K562 (cell line): ENCODE measurements at regions not wholly inside any gene's neighbourhood (a gene's known extent, or its start where the extent isn't known, plus 50 kb on each side); places are given as distances from the start of the nearest gene placed in this dataset.

Experiments
- ATAC-seq: fragments of 200-7000 bp; cut with Tn5 transposase; 3 replicates; pipeline ENCODE4 v1.9.1; 2020; ENCODE audit warnings: moderate library complexity
- BruUV-seq: library from RNA; stranded (reverse); fragments of 400-500 nt; replicated peaks from 2 replicates; lab custom pipeline; 2021; lab: Mats Ljungman, UMichigan
- CTCF ChIA-PET: fragments of 300-600 bp; formaldehyde crosslinking; extraction: SDS; loops from one replicate; lab custom pipeline; 2021; ENCODE audit warnings: low intra/inter-chr PET ratio; lab: Yijun Ruan, JAX
- POLR2A ChIA-PET: fragments of 300-600, 350-650 bp; sonication (Branson Sonifier 250); formaldehyde crosslinking; extraction: SDS; loops from one replicate; lab custom pipeline; 2021; ENCODE audit warnings: antibody characterized with exemption, inconsistent platforms; lab: Yijun Ruan, JAX
- DNase-seq, 4 experiments: peaks; one replicate each; pipeline versions ENCODE4 v3.0.0 to v3.0.0-alpha.2; 2011 to 2018; ENCODE audit warnings: low spot score in 3 of 4, mixed read lengths in 3 of 4; ENCODE audit errors: extremely low read depth in 1 of 4
- FAIRE-seq: peaks from 2 replicates; lab custom pipeline; 2011; peaks lifted over from hg19 to GRCh38; lab: Jason Lieb, UNC
- H2AFZ ChIP-seq: 2 replicates; pipeline ENCODE4 v1.6.0; 2011; ENCODE audit warnings: low read depth, low read length, control low read depth, inconsistent platforms
- H3K27ac ChIP-seq: fragments of 200-600 bp; 3 replicates; pipeline ENCODE4 v1.8.0; 2011; ENCODE audit warnings: low read depth, mild to moderate bottlenecking, control low read depth, inconsistent platforms, low read length, moderate library complexity, mixed read lengths; ENCODE audit errors: extremely low read depth
- H3K27me3 ChIP-seq, 2 experiments: fragments of 300-600 bp in 1 of 2; 2 replicates in 1 of 2; 3 replicates in 1 of 2; pipeline versions ENCODE4 v1.6.0 to v1.8.0; 2011; ENCODE audit warnings: inconsistent platforms in 2 of 2, low read length in 2 of 2, mild to moderate bottlenecking in 1 of 2, mixed read lengths in 1 of 2, moderate library complexity in 1 of 2; ENCODE audit not compliant: control insufficient read depth in 2 of 2, insufficient read depth in 2 of 2
- H3K36me3 ChIP-seq: fragments of 300-600 bp; 3 replicates; pipeline ENCODE4 v1.8.0; 2011; ENCODE audit warnings: mild to moderate bottlenecking, low read length, inconsistent platforms; ENCODE audit not compliant: control insufficient read depth, insufficient read depth
- H3K4me1 ChIP-seq, 2 experiments: fragments of 200-600 bp in 1 of 2; replicated peaks in 1 of 2; 2 replicates in 1 of 2; 3 replicates in 1 of 2; pipeline versions ENCODE4 v1.5.1 to v1.8.0; 2011; ENCODE audit warnings: inconsistent platforms in 2 of 2, low read length in 2 of 2, mild to moderate bottlenecking in 1 of 2, mixed read lengths in 1 of 2, moderate library complexity in 1 of 2; ENCODE audit not compliant: control insufficient read depth in 2 of 2, insufficient read depth in 2 of 2
- H3K4me2 ChIP-seq: 2 replicates; pipeline ENCODE4 v1.6.1; 2011; ENCODE audit warnings: low read length, control low read depth, inconsistent platforms, mixed read lengths; ENCODE audit not compliant: insufficient read depth
- H3K4me3 ChIP-seq: fragments of 200-600 bp; sonication (generic), shearing (Covaris generic); 2 replicates; pipeline ENCODE4 v1.5.1; 2016; ENCODE audit warnings: control low read depth, inconsistent platforms
- H3K79me2 ChIP-seq: fragments of 200-600 bp; 3 replicates; pipeline ENCODE4 v1.8.0; 2011; ENCODE audit warnings: low read length, inconsistent platforms; ENCODE audit not compliant: control insufficient read depth, insufficient read depth
- H3K9ac ChIP-seq, 2 experiments: 2 replicates each; pipeline versions ENCODE4 v1.6.0 to v1.6.1; 2011; ENCODE audit warnings: low read depth in 2 of 2, low read length in 2 of 2, control low read depth in 1 of 2, inconsistent platforms in 1 of 2, mild to moderate bottlenecking in 1 of 2, mixed read lengths in 1 of 2; ENCODE audit not compliant: insufficient read depth in 1 of 2
- H3K9me1 ChIP-seq: one replicate; pipeline ENCODE4 v1.6.0; 2011; ENCODE audit warnings: inconsistent platforms, mild to moderate bottlenecking, low read length, moderate library complexity; ENCODE audit not compliant: control insufficient read depth, insufficient read depth
- H3K9me3 ChIP-seq: replicated peaks from 2 replicates; pipeline ENCODE4 v1.5.1; 2011; ENCODE audit warnings: low read depth, low read length, inconsistent platforms; ENCODE audit not compliant: control insufficient read depth, insufficient read depth
- H4K20me1 ChIP-seq: replicated peaks from 2 replicates; pipeline ENCODE4 v1.6.1; 2011; ENCODE audit warnings: low read length, inconsistent platforms, mixed read lengths; ENCODE audit not compliant: control insufficient read depth, insufficient read depth
- ELK1 ChIP-seq: sonication (generic); formaldehyde crosslinking; IDR thresholded peaks from 2 replicates; pipeline ENCODE4 v1.8.1; 2022; ENCODE audit warnings: missing genetic modification reagents
- NFYB ChIP-seq: IDR thresholded peaks from 2 replicates; pipeline ENCODE4 v1.6.1; 2011; ENCODE audit warnings: mild to moderate bottlenecking, moderate library complexity; ENCODE audit not compliant: insufficient read length; ENCODE audit errors: extremely low read depth
- POLR3G ChIP-seq: IDR thresholded peaks from 2 replicates; pipeline ENCODE4 v1.6.1; 2011; ENCODE audit not compliant: insufficient read length, insufficient replicate concordance; ENCODE audit errors: extremely low read depth
- RFX1 ChIP-seq: fragments of 450-650 bp; IDR thresholded peaks from 2 replicates; pipeline ENCODE4 v1.6.1; 2016; ENCODE audit warnings: mild to moderate bottlenecking, moderate library complexity
- TAF9B ChIP-seq: fragments of 450-650 bp; IDR thresholded peaks from 2 replicates; pipeline ENCODE4 v1.6.1; 2018; ENCODE audit warnings: mild to moderate bottlenecking; ENCODE audit not compliant: partially characterized antibody
- USF2 ChIP-seq: sonication (generic); formaldehyde crosslinking; IDR thresholded peaks from 2 replicates; pipeline ENCODE4 v1.5.0; 2020; ENCODE audit warnings: missing genetic modification reagents
- ZFP36 ChIP-seq: fragments of 150-350 bp; IDR thresholded peaks from 2 replicates; pipeline ENCODE4 v1.6.1; 2018; ENCODE audit warnings: low read length, low read depth; ENCODE audit not compliant: partially characterized antibody
- ZNF197 ChIP-seq: fragments of 200-800 bp; sonication (Bioruptor generic); IDR thresholded peaks from 2 replicates; pipeline ENCODE4 v1.6.1; 2016; ENCODE audit warnings: low read depth, missing genetic modification characterization, missing compliant biosample characterization
- ZNF695 ChIP-seq: fragments of 450-650 bp; formaldehyde crosslinking; IDR thresholded peaks from 2 replicates; pipeline ENCODE4 v1.4.0; 2020; ENCODE audit warnings: mild to moderate bottlenecking, moderate library complexity
- WGBS: fragments of 100-300 bp; shearing (Covaris generic); methylation state at CpG from one replicate; pipeline ENCODE4 v1.1.6; 2016; ENCODE audit warnings: low coverage, mixed read lengths; ENCODE audit not compliant: insufficient coverage; ENCODE audit errors: missing lambda C conversion rate; 5-methylcytosine and 5-hydroxymethylcytosine counted together
- in situ Hi-C: fragments of 300-500 bp; cut with MboI; formaldehyde crosslinking; loops from 4 replicates; pipeline ENCODE4 v1.15.0; 2018; ENCODE audit warnings: inconsistent platforms, mixed read lengths
- intact Hi-C: fragments of 100-400 bp; cut with micrococcal nuclease; formaldehyde crosslinking; loops from 2 replicates; pipeline ENCODE4 v1.14.2; 2022

- 20% methylated on average over 2 of the region's 2 CpGs for WGBS
- Histone ChIP-seq H2AFZ (peak overlapping the region; percentile 21; the same call in 1 of the 2 replicates), H3K9ac (no peak overlapping the region), H3K36me3 (no peaks in the 10 kb centered on the region), H4K20me1 (no peaks in the 10 kb centered on the region), H3K79me2 (no peaks in the 10 kb centered on the region), H3K9me3 (no peaks in the 10 kb centered on the region), H3K4me2 (no peak overlapping the region), H3K27ac (no peak overlapping the region), H3K4me3 (no peak overlapping the region), H3K4me1 (peaks cover 0 to 6% of the 10 kb centered on the region in 2 experiments; a peak in 2 of 5 replicates), H3K9me1 (no peaks in the 10 kb centered on the region), H3K27me3 (no peaks in the 10 kb centered on the region)
- CTCF ChIA-PET, result interaction anchor here (0.5 kb wide), 1 partner anchor 13 kb away, joined by 4 read pairs; no protein-coding TSS in a partner anchor
- BruUV-seq, result no TSS peak
- in situ Hi-C loops, result no loop called here
- FAIRE-seq (no peak), DNase-seq (no peak), ATAC-seq (no peak)
- intact Hi-C loops, result loop anchor here (10.0 kb wide), 1 partner anchor 137 kb away; no protein-coding TSS in a partner anchor
- POLR2A ChIA-PET, result interaction anchor here (0.5 to 1.8 kb wide), 3 partner anchors 26 to 148 kb away, joined by 3 to 5 read pairs (median 3); no protein-coding TSS in a partner anchor
- TF ChIP-seq ZNF197 (CRISPR knock-in tag) (no peak), ZNF695 (CRISPR knock-in tag) (no peak), ZFP36 (no peak), POLR3G (no peak), NFYB (no peak), RFX1 (peak; percentile 84), TAF9B (no peak), USF2 (no peak), ELK1 (CRISPR knock-in tag) (no peak)
Measured at GRCh38 chr5:108687595-108688200, 60.0 kb upstream of the FER start.
